GM23248 (cell line): ENCODE measurements at regions not wholly inside any gene's neighbourhood (a gene's known extent, or its start where the extent isn't known, plus 50 kb on each side); places are given as distances from the start of the nearest gene placed in this dataset. TPM values are rescaled to one million over a fixed set of nuclear protein-coding genes. Genes with fewer than 3 reads are reported as not detected.

Experiments
- DNase-seq: peaks from one replicate; pipeline ENCODE4 v3.0.0-alpha.2; 2015
- H2AFZ ChIP-seq: fragments of 200-600 bp; sonication (generic); 2 replicates; pipeline ENCODE4 v1.6.1; 2016; ENCODE audit warnings: antibody characterized with exemption
- H3F3A ChIP-seq: fragments of 200-600 bp; sonication (generic); 2 replicates; pipeline ENCODE4 v1.6.1; 2016; ENCODE audit warnings: mild to moderate bottlenecking, antibody characterized with exemption, mixed run types; ENCODE audit not compliant: insufficient read depth
- H3K27ac ChIP-seq: fragments of 200-600 bp; sonication (generic); 2 replicates; pipeline ENCODE4 v1.5.1; 2016; ENCODE audit warnings: mild to moderate bottlenecking
- H3K27me3 ChIP-seq: fragments of 200-600 bp; sonication (generic); replicated peaks from 2 replicates; pipeline ENCODE4 v1.6.1; 2016; ENCODE audit warnings: mild to moderate bottlenecking; ENCODE audit not compliant: insufficient read depth
- H3K36me3 ChIP-seq: fragments of 200-600 bp; sonication (generic); 2 replicates; pipeline ENCODE4 v1.6.1; 2016; ENCODE audit warnings: low read depth, mild to moderate bottlenecking
- H3K4me1 ChIP-seq: fragments of 200-600 bp; sonication (generic); 2 replicates; pipeline ENCODE4 v1.6.1; 2016; ENCODE audit warnings: mild to moderate bottlenecking; ENCODE audit not compliant: insufficient read depth
- H3K4me2 ChIP-seq: fragments of 200-600 bp; sonication (generic); one replicate; pipeline ENCODE4 v1.6.1; 2016; ENCODE audit warnings: mild to moderate bottlenecking; ENCODE audit not compliant: unreplicated experiment
- H3K4me3 ChIP-seq: fragments of 200-600 bp; sonication (generic); 2 replicates; pipeline ENCODE4 v1.5.1; 2016; ENCODE audit warnings: mild to moderate bottlenecking
- H3K79me2 ChIP-seq: fragments of 200-600 bp; sonication (generic); 2 replicates; pipeline ENCODE4 v1.6.1; 2016; ENCODE audit warnings: mild to moderate bottlenecking; ENCODE audit not compliant: insufficient read depth
- H3K9ac ChIP-seq: fragments of 200-600 bp; sonication (generic); 2 replicates; pipeline ENCODE4 v1.6.1; 2016; ENCODE audit warnings: mild to moderate bottlenecking
- H3K9me2 ChIP-seq: fragments of 200-600 bp; sonication (generic); 2 replicates; pipeline ENCODE4 v1.6.1; 2016; ENCODE audit warnings: mixed run types, mild to moderate bottlenecking, moderate library complexity; ENCODE audit not compliant: insufficient read depth
- H3K9me3 ChIP-seq: fragments of 200-600 bp; sonication (generic); one replicate; pipeline ENCODE4 v1.6.1; 2017; ENCODE audit warnings: low read depth
- H4K20me1 ChIP-seq: fragments of 200-600 bp; sonication (generic); 2 replicates; pipeline ENCODE4 v1.6.0; 2016; ENCODE audit not compliant: insufficient read depth
- EZH2 ChIP-seq: fragments of 200-600 bp; sonication (generic); IDR thresholded peaks from 2 replicates; pipeline ENCODE4 v1.6.1; 2018; ENCODE audit warnings: antibody characterized with exemption, mild to moderate bottlenecking; ENCODE audit not compliant: insufficient read depth, poor library complexity, severe bottlenecking
- EZH2phosphoT487 ChIP-seq: fragments of 200-600 bp; sonication (generic); IDR thresholded peaks from 2 replicates; pipeline ENCODE4 v1.6.1; 2018; ENCODE audit warnings: antibody characterized with exemption, moderate library complexity, mild to moderate bottlenecking, low read depth; ENCODE audit not compliant: insufficient read depth
- WGBS, 2 experiments: methylation state at CpG; one replicate each; pipeline ENCODE4 v1.1.6; 2015 to 2017; ENCODE audit warnings: low lambda C conversion rate in 2 of 2, low coverage in 1 of 2; ENCODE audit errors: missing lambda C conversion rate in 2 of 2; 5-methylcytosine and 5-hydroxymethylcytosine counted together
- in situ Hi-C: fragments of 300-500 bp; cut with MboI; formaldehyde crosslinking; loops from 2 replicates; pipeline ENCODE4 v1.15.0; 2020
- microRNA counts: library from miRNA; unstranded; fragments of <30 nt; microRNA quantifications from one replicate; lab custom pipeline; 2016
- microRNA-seq: library from miRNA; unstranded; fragments of <30 nt; microRNA quantifications from one replicate; pipeline ENCODE4, GENCODE V29; 2016; ENCODE audit warnings: borderline number of aligned reads
- small RNA-seq: library from RNA; depleted of rRNA; stranded (forward); fragments of <200 nt; gene quantifications from one replicate; pipeline ENCODE3, GENCODE V24; 2014; ENCODE audit warnings: low read depth, low replicate concordance

DNA sequence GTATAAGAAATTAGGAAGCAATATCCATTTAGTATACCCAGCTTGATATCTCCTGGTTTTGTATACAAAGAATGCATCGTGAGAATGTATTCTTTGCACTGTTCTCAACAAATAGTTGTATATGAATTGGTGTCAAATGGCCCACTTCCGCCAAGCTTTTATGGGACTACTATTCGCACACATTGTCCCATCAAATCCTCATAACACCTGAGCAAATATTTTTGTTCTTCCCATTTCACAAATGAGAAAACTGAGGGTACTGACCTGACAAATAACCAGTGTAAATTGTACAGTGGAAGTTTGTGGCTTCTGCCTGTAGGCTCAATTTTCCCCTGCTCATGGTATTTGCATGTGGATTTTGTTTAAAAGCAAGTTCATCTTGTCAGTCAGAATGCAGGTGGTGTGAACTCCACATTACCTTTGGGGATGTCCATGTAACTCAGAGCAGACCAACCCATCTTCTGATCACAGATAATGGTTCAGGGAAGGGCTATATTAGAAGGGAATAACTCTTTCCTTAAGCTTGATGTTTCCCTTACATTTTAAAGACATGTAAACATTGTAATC lies 51.5 kb upstream of the FAM241A start:
- no peak overlapping the region; the same call in 1 of the 2 replicates for H2AFZ ChIP-seq
- H3F3A ChIP-seq: no peaks in the 10 kb centered on the region
- H3K4me1 ChIP-seq: no peaks in the 10 kb centered on the region
- in situ Hi-C loops: no loop called here
- DNase-seq: no peak
- H4K20me1 ChIP-seq: no peaks in the 10 kb centered on the region
- TF ChIP-seq EZH2 (no peak), EZH2phosphoT487 (no peak)
- H3K4me3 ChIP-seq: no peak overlapping the region
- no peaks in the 10 kb centered on the region for H3K9me3 ChIP-seq
- no peak overlapping the region for H3K9ac ChIP-seq
- no peak overlapping the region for H3K4me2 ChIP-seq
- H3K79me2 ChIP-seq: no peaks in the 10 kb centered on the region
- H3K36me3 ChIP-seq: no peaks in the 10 kb centered on the region
- no peak overlapping the region for H3K27ac ChIP-seq
- WGBS, 2 experiments: 82 to 89% methylated on average over 3 of the region's 3 CpGs
- H3K9me2 ChIP-seq: no peaks in the 10 kb centered on the region
- H3K27me3 ChIP-seq: no peaks in the 10 kb centered on the region

DNA sequence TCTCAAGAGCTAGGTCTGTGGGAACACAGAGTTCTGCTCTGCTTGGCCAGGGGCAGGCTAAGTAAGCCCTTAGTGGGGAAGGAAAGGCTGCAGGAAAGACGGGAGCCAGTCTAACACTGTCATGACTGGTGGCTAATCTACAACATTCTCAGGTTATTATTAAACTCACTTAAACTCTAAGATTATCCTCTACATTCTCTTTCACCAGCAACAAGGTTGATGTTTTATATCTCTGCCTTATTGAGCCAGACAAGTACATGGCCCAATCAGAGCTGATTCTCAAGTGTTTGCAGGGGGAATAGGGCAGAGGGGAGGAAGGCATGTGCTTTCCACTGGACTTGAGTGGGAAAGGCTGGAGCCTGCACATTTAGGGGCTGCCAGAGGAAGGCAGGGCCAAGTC lies 50.9 kb upstream of the FAM241A start:
- no peak for TF ChIP-seq EZH2
- no peak for TF ChIP-seq EZH2phosphoT487
- in situ Hi-C loops: no loop called here

More for the DNA sequence above, 50.9 kb upstream of the FAM241A start:
- Histone ChIP-seq H3F3A (no peaks in the 10 kb centered on the region), H3K4me3 (no peak overlapping the region), H3K4me2 (no peak overlapping the region), H3K9me3 (no peaks in the 10 kb centered on the region), H3K9me2 (no peaks in the 10 kb centered on the region), H3K36me3 (no peaks in the 10 kb centered on the region), H3K27ac (no peak overlapping the region), H3K4me1 (no peaks in the 10 kb centered on the region), H3K9ac (no peak overlapping the region), H2AFZ (no peak overlapping the region; the same call in 1 of the 2 replicates), H4K20me1 (no peaks in the 10 kb centered on the region), H3K79me2 (no peaks in the 10 kb centered on the region), H3K27me3 (no peaks in the 10 kb centered on the region)
- WGBS, 2 experiments: 40 to 41% methylated on average over 1 of the region's 1 CpG
- DNase-seq: no peak

MicroRNAs in the stretch of these regions (microRNA counts, 767-probe panel; counts per million panel counts)
- 447 counts per million, percentile 86 among the panel's probes with 10 or more counts for microRNA hsa-miR-297 (lab: Ali Mortazavi, UCI)

Small RNAs in the stretch of these regions (microRNA-seq; reads per million reads assigned to microRNA genes)
- not detected for gene MIR297

Small RNAs in the stretch of these regions (small RNA-seq; reads per million reads assigned to genes)
- gene MIR297 (not detected), gene RNU6-289P (not detected)
